GM19240 (cell line): ENCODE measurements at regions not wholly inside any gene's neighbourhood (a gene's known extent, or its start where the extent isn't known, plus 50 kb on each side); places are given as distances from the start of the nearest gene placed in this dataset.
"Not testable (repeated sequence)": the region's sequence is repeated elsewhere in the genome, so short reads cannot be mapped to it uniquely, and the experiment has no call there.

ENCODE experiments used
- DNase-seq: peaks from one replicate; pipeline ENCODE4 v3.0.0; 2011; ENCODE audit warnings: low spot score; ENCODE audit not compliant: insufficient read length

- no peak for DNase-seq
Observed at GRCh38 chr2:187775651-187776050, 221.4 kb upstream of the TFPI start.

- DNase-seq = no peak
Observed at GRCh38 chr2:187782301-187782700, 228.1 kb upstream of the TFPI start.

GRCh38 chr2:187783446-187783845, 229.2 kb upstream of the TFPI start:
- DNase-seq = no peak

- not testable (repeated sequence) for DNase-seq
Observed at GRCh38 chr2:187784138-187784537, 229.9 kb upstream of the TFPI start.

- DNase-seq = no peak
Observed at GRCh38 chr2:187799601-187800000, 245.4 kb upstream of the TFPI start.

GRCh38 chr2:187803816-187804215, 249.6 kb upstream of the TFPI start:
- no peak for DNase-seq

GRCh38 chr2:187815113-187815512, 260.9 kb upstream of the TFPI start:
- no peak for DNase-seq

GRCh38 chr2:187819624-187820023, 265.4 kb upstream of the TFPI start:
- DNase-seq = no peak

- DNase-seq = no peak
Observed at GRCh38 chr2:187825108-187825507, 270.9 kb upstream of the TFPI start.

GRCh38 chr2:187826023-187826422, 271.8 kb upstream of the TFPI start:
- DNase-seq = no peak

- DNase-seq = no peak
Observed at GRCh38 chr2:187834787-187835186, 280.6 kb upstream of the TFPI start.

GRCh38 chr2:187838690-187839089, 284.5 kb upstream of the TFPI start:
- DNase-seq = no peak

- no peak for DNase-seq
Observed at GRCh38 chr2:187842315-187842714, 288.1 kb upstream of the TFPI start.

- peak; percentile 1 for DNase-seq
Observed at GRCh38 chr2:187842978-187843847, 289.0 kb upstream of the TFPI start.

GRCh38 chr2:187847245-187848208, 293.3 kb upstream of the TFPI start:
- DNase-seq = no peak

- no peak for DNase-seq
Observed at GRCh38 chr2:187851955-187852561, 297.8 kb upstream of the TFPI start.

GRCh38 chr2:187853381-187853791, 299.2 kb upstream of the TFPI start:
- no peak for DNase-seq

- no peak for DNase-seq
Observed at GRCh38 chr2:187854801-187855200, 300.6 kb upstream of the TFPI start.

- DNase-seq = no peak
Observed at GRCh38 chr2:187855689-187856088, 301.5 kb upstream of the TFPI start.

- DNase-seq = no peak
Observed at GRCh38 chr2:187857826-187858225, 303.6 kb upstream of the TFPI start.

- no peak for DNase-seq
Observed at GRCh38 chr2:187862715-187863114, 308.5 kb upstream of the TFPI start.

GRCh38 chr2:187865025-187865424, 310.8 kb upstream of the TFPI start:
- DNase-seq = no peak
